ENCODE measurements at regions not wholly inside any gene's neighbourhood (a gene's known extent, or its start where the extent isn't known, plus 50 kb on each side); places are given as distances from the start of the nearest gene placed in this dataset.

DNA sequence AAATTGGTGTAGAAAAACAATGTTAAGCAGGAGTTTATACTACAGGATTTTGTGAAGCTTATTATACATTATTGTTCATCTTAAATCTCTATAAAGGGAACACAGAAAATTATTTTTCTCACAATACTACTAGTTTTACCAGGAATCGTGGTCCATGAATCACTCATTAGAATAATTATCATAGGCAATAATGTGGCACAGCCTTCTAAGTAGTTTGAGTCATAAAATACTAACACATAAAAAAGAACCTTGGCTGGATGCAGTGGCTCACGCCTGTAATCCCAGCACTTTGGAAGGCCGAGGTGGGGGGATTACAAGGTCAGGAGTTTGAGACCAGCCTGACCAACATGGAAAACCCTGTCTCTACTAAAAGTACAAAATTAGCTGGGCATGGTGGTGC is 393.1 kb upstream of the ZNF717 start:
- no peak for DNase-seq (ENCODE audit: low read depth)
- TF ChIP-seq, protein P1, sequence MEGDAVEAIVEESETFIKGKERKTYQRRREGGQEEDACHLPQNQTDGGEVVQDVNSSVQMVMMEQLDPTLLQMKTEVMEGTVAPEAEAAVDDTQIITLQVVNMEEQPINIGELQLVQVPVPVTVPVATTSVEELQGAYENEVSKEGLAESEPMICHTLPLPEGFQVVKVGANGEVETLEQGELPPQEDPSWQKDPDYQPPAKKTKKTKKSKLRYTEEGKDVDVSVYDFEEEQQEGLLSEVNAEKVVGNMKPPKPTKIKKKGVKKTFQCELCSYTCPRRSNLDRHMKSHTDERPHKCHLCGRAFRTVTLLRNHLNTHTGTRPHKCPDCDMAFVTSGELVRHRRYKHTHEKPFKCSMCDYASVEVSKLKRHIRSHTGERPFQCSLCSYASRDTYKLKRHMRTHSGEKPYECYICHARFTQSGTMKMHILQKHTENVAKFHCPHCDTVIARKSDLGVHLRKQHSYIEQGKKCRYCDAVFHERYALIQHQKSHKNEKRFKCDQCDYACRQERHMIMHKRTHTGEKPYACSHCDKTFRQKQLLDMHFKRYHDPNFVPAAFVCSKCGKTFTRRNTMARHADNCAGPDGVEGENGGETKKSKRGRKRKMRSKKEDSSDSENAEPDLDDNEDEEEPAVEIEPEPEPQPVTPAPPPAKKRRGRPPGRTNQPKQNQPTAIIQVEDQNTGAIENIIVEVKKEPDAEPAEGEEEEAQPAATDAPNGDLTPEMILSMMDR (conservative IDR thresholded peaks at IDR 0.05; ENCODE audit: low read length) = no peak
- H3K4me3 ChIP-seq (ENCODE audit: low read length) = no peak overlapping the region

DNA sequence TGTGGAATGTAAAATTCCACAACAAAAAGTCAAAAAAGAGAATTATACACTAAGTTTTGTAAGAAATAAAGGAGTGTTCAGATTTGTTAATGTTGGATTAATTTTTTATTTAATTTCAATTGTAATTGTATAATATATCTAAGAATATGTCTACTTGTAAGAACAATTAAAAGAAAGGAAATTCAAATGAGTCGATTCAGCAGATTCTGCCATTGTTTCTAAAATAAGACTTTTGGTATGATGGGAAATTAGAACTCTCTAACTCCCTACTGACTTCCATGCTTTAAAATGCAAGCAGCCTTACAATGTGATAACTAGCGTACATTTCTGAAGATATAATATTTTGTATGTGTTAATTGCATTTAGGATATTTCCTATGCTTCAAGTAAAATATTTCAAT is 395.9 kb upstream of the ZNF717 start:
- DNase-seq (ENCODE audit: low read depth) = no peak
- TF ChIP-seq, protein P1 (conservative IDR thresholded peaks at IDR 0.05; ENCODE audit: low read length) = no peak
- H3K4me3 ChIP-seq (ENCODE audit: low read length) = no peak overlapping the region

DNA sequence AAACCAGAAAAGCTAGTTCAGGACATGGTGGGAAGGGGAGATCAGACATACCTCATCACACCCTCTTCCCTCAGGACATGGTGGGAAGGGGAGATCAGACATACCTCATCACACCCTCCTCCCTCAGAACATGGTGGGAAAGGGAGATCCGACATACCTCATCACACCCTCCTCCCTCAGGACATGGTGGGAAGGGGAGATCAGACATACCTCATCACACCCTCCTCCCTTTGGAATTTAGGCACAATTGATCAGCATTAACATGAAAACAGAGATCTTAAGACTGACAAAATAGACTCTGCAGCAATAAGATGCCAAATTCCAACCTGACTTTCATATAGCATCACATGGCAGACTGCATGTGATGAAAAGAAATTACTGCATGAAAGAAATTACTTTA is 412.7 kb upstream of the ZNF717 start:
- TF ChIP-seq, protein P1 (conservative IDR thresholded peaks at IDR 0.05; ENCODE audit: low read length) = no peak
- DNase-seq (ENCODE audit: low read depth) = no peak
- H3K4me3 ChIP-seq (ENCODE audit: low read length) = no peak overlapping the region

DNA sequence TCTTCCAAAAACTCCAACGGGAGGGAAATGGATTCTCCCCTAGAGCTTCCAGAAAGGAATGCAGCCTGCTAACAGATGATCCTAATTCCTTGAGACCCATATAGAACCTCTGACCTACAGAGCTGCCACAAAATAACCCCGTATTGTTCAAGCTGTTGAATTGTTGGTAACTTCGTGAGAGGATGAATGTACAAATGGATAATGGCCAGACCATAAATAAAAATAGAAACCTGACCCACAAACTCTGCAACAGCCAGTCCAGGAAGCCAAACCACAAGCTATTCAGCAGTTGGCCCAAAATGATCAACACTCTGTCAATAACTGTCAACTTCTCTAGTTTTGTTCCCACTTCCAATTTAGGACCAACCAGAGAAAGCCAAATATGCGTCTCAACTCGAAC is 414.0 kb upstream of the ZNF717 start:
- DNase-seq (ENCODE audit: low read depth) = no peak
- TF ChIP-seq, protein P1 (conservative IDR thresholded peaks at IDR 0.05; ENCODE audit: low read length) = no peak

DNA sequence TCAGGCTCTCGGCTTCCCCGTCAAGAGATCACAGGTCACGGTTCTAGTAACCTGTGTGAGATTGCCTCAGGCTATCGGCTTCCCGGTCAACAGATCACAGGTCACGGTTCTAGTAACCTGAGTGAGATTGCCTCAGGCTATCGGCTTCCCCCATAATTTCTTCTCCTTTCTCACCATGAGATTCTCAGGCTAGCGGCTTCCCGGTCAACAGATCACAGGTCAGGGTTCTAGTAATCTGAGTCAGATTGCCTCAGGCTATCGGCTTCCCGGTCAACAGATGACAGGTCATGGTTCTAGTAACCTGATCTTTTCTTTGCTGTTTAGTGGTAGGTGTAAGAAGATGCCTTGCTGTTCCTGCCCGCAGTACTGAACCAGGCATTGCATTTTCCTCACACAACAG is 418.2 kb upstream of the ZNF717 start:
- H3K4me3 ChIP-seq (ENCODE audit: low read length) = no peak overlapping the region
- TF ChIP-seq, protein P1 (conservative IDR thresholded peaks at IDR 0.05; ENCODE audit: low read length) = no peak
- DNase-seq (ENCODE audit: low read depth) = no peak

More for the DNA sequence above, 414.0 kb upstream of the ZNF717 start:
- no peak overlapping the region for H3K4me3 ChIP-seq (ENCODE audit: low read length)

DNA sequence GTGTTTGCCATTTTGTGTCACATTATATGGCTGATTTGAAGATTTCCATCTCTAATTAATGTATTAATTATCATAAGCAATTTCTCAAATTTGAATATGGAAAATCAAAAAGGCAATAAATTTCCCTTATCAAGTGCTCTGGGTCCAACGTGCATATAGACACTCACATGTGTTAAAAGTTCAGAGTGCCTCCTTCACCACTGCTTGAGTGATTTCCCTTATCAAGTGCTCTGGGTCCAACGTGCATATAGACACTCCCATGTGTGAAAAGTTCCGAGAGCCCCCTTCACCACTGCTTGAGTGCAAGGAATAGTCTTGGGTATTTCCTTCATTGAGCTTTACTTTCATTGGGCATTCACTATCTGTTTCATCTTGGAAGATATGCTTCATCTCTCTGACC is 421.0 kb upstream of the ZNF717 start:
- H3K4me3 ChIP-seq (ENCODE audit: low read length) = no peak overlapping the region
- no peak for DNase-seq (ENCODE audit: low read depth)
- TF ChIP-seq, protein P1 (conservative IDR thresholded peaks at IDR 0.05; ENCODE audit: low read length) = no peak

DNA sequence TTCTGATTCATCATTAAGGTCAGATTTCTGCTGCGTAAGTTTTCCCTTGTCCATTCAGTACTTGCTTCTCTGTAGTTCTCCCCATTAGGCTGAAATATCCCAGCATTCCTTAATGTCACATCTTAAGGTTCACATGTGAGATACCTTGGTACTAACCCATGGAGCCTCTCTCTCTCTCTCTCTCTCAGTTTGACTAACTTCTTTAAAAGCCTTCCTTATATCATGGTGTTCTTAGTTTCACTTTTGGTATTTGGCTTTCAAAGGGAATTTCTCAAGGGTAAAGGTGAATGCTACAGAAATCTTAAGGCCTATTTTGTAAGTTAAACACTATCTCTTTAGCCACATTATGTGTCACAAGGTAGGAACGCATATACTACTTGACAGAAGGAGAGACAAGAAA is 427.3 kb upstream of the ZNF717 start:
- no peak overlapping the region for H3K4me3 ChIP-seq (ENCODE audit: low read length)
- TF ChIP-seq, protein P1 (conservative IDR thresholded peaks at IDR 0.05; ENCODE audit: low read length) = 0 out of 2 replicates have a peak, but pooled peaks have one; percentile 2
- DNase-seq (ENCODE audit: low read depth) = no peak

Data from AG10803 (cell line).